ENCODE measurements at regions not wholly inside any gene's neighbourhood (a gene's known extent, or its start where the extent isn't known, plus 50 kb on each side); places are given as distances from the start of the nearest gene placed in this dataset.

DNA sequence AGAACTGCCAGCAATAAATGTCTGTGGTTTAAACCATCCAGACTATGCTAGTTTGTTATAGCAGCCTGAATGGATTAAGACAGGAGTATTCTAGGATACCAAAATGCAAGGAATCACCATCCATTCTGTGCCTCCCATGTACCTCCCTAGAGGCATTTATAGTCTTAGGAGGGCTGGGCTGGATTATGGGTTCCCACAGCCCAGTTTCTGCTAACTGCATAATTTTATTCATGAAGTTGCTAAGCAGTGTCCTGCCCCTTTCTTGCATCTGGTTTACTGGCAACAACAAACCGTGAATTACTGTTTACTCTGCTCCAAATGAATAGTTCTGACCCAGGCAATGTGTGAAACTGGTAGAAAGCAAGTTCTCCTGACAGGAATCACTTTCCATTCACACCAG, 67.1 kb upstream of the PRKX start:
- H3K4me3 ChIP-seq (replicated peaks; ENCODE audit: low read depth, low read length) = no peak overlapping the region
- no peaks in the 10 kb centered on the region for H3K36me3 ChIP-seq (ENCODE audit: control insufficient read depth, insufficient read depth, low read length)
- TF ChIP-seq, protein P1, sequence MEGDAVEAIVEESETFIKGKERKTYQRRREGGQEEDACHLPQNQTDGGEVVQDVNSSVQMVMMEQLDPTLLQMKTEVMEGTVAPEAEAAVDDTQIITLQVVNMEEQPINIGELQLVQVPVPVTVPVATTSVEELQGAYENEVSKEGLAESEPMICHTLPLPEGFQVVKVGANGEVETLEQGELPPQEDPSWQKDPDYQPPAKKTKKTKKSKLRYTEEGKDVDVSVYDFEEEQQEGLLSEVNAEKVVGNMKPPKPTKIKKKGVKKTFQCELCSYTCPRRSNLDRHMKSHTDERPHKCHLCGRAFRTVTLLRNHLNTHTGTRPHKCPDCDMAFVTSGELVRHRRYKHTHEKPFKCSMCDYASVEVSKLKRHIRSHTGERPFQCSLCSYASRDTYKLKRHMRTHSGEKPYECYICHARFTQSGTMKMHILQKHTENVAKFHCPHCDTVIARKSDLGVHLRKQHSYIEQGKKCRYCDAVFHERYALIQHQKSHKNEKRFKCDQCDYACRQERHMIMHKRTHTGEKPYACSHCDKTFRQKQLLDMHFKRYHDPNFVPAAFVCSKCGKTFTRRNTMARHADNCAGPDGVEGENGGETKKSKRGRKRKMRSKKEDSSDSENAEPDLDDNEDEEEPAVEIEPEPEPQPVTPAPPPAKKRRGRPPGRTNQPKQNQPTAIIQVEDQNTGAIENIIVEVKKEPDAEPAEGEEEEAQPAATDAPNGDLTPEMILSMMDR (IDR thresholded peaks at IDR 0.05; ENCODE audit: insufficient read depth, low read length, poor library complexity, severe bottlenecking) = no peak
- DNase-seq (ENCODE audit: extremely low read depth, insufficient read length) = no peak
- no peaks in the 10 kb centered on the region for H3K27me3 ChIP-seq (replicated peaks; ENCODE audit: control insufficient read depth, insufficient read depth, low read length)

DNA sequence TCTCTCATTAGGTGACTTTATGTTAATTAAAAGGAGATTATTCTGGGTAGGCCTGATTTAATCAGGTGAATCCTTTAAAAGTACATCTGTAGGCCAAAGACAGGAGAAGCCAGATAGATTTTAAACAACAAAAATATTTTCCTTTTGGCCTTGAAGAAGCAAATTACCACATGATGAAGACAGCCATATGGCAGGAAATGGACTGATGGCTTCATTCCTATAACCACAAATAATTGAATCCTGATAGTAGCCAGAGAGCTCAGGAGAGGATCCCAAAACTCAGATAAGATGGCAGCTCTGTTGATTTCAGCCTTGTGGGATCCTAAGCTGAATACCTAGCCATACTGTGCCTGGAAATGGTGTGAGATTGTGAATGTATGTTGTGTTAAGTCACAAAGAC, 66.1 kb upstream of the PRKX start:
- Histone ChIP-seq H3K27me3 (replicated peaks; ENCODE audit: control insufficient read depth, insufficient read depth, low read length) (no peaks in the 10 kb centered on the region), H3K36me3 (ENCODE audit: control insufficient read depth, insufficient read depth, low read length) (no peaks in the 10 kb centered on the region), H3K4me3 (replicated peaks; ENCODE audit: low read depth, low read length) (no peak overlapping the region)
- DNase-seq (ENCODE audit: extremely low read depth, insufficient read length) = no peak
- TF ChIP-seq, protein P1 (IDR thresholded peaks at IDR 0.05; ENCODE audit: insufficient read depth, low read length, poor library complexity, severe bottlenecking) = no peak

DNA sequence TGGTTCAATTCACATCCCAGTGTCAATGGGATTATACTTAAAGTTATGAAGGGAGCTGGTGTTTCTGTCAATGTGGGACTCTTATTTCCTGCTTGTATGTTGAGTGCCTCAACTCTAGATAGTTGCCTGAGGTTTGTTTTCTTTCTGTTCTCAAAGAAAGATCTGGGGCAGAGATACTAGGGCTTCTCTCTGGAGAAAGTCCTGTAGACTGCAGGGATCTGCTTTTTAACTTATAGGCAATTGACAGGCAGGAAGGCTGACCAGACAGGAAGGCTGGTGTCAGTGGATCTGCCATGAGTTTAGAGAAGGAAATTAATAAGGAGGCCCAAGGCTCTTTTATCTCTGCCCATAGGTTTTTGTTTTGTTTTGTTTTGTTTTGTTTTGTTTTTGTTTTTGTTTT, 64.0 kb upstream of the PRKX start:
- H3K27me3 ChIP-seq (replicated peaks; ENCODE audit: control insufficient read depth, insufficient read depth, low read length) = no peaks in the 10 kb centered on the region

DNA sequence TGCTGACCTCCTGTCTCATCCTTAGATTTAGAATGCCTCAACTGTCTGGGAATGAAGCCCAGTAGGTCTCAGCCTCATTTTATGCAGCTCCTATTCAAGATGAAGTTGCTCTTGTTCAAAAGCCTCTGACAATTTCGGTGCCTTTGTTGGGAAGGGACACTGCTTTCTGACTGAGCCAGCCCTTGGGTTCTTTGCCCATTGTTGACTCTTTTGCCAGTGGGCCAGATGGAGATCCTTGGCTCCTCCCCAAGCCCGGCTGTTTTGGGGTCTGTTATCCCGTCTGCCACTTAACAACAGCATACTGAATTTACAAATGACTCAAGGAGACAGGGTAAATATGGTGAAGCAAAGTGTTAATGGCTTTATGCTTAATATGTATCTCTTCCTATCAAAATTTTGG, 58.3 kb upstream of the PRKX start:
- no peaks in the 10 kb centered on the region for H3K27me3 ChIP-seq (replicated peaks; ENCODE audit: control insufficient read depth, insufficient read depth, low read length)
- no peak overlapping the region for H3K4me3 ChIP-seq (replicated peaks; ENCODE audit: low read depth, low read length)
- no peaks in the 10 kb centered on the region for H3K36me3 ChIP-seq (ENCODE audit: control insufficient read depth, insufficient read depth, low read length)
- TF ChIP-seq, protein P1 (IDR thresholded peaks at IDR 0.05; ENCODE audit: insufficient read depth, low read length, poor library complexity, severe bottlenecking) = no peak
- DNase-seq (ENCODE audit: extremely low read depth, insufficient read length) = no peak

More for the DNA sequence above, 64.0 kb upstream of the PRKX start:
- Histone ChIP-seq H3K36me3 (ENCODE audit: control insufficient read depth, insufficient read depth, low read length) (no peaks in the 10 kb centered on the region), H3K4me3 (replicated peaks; ENCODE audit: low read depth, low read length) (no peak overlapping the region)
- TF ChIP-seq, protein P1 (IDR thresholded peaks at IDR 0.05; ENCODE audit: insufficient read depth, low read length, poor library complexity, severe bottlenecking) = no peak
- DNase-seq (ENCODE audit: extremely low read depth, insufficient read length) = no peak

DNA sequence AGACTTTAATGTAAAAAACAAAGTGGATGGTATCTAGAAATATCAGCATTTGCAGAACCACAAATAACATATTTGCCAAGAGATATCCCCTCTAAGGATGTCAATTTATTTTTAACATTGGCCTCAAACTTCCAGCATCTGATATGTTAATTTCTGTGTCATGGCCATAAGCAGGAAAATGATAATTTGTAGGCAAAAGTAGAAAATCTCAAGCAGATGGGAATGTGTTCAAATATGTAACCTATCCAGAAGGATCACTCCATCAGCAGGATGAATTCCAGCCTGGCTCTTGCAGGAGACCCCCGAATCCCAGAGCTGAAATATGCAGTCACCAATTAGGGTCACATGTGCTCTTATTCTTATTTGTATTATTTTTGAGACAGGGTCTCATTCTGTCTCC, 55.4 kb upstream of the PRKX start:
- H3K27me3 ChIP-seq (replicated peaks; ENCODE audit: control insufficient read depth, insufficient read depth, low read length) = no peaks in the 10 kb centered on the region
- DNase-seq (ENCODE audit: extremely low read depth, insufficient read length) = no peak
- H3K4me3 ChIP-seq (replicated peaks; ENCODE audit: low read depth, low read length) = no peak overlapping the region
- H3K36me3 ChIP-seq (ENCODE audit: control insufficient read depth, insufficient read depth, low read length) = no peaks in the 10 kb centered on the region
- TF ChIP-seq, protein P1 (IDR thresholded peaks at IDR 0.05; ENCODE audit: insufficient read depth, low read length, poor library complexity, severe bottlenecking) = no peak

Data from GM06990 (cell line).